Activated B cell treated with CpG ODN at 0.5 μM for 24 hours (primary cell): ENCODE measurements at regions not wholly inside any gene's neighbourhood (a gene's known extent, or its start where the extent isn't known, plus 50 kb on each side); places are given as distances from the start of the nearest gene placed in this dataset.

Experiments
- ATAC-seq: fragments of 200-7000 bp; cut with Tn5 transposase; one replicate; pipeline ENCODE4 v1.10.0; 2021; ENCODE audit warnings: low read depth, mild to moderate bottlenecking, moderate library complexity
- CTCF ChIA-PET: fragments of 350-600 bp; sonication (Branson Sonifier 250); formaldehyde crosslinking; loops from one replicate; lab custom pipeline; 2021; ENCODE audit warnings: antibody characterized with exemption; lab: Charles Lee
- POLR2A ChIA-PET: fragments of 350-600 bp; sonication (Branson Sonifier 250); formaldehyde crosslinking; loops from one replicate; lab custom pipeline; 2021; ENCODE audit warnings: antibody characterized with exemption; lab: Charles Lee
- DNase-seq: peaks from one replicate; pipeline ENCODE4 v3.0.0; 2022
- H3K27ac Mint-ChIP-seq: one replicate; pipeline ENCODE4 v1.8.0; 2020; ENCODE audit warnings: mixed read lengths
- H3K27me3 Mint-ChIP-seq: one replicate; pipeline ENCODE4 v1.8.0; 2021; ENCODE audit warnings: mixed read lengths
- H3K36me3 Mint-ChIP-seq: one replicate; pipeline ENCODE4 v1.8.0; 2021; ENCODE audit warnings: low read depth, mixed read lengths
- H3K4me1 Mint-ChIP-seq: one replicate; pipeline ENCODE4 v1.8.0; 2021; ENCODE audit warnings: mixed read lengths
- H3K4me3 Mint-ChIP-seq: one replicate; pipeline ENCODE4 v1.8.0; 2020; ENCODE audit warnings: mild to moderate bottlenecking, mixed read lengths
- H3K9me3 Mint-ChIP-seq: one replicate; pipeline ENCODE4 v1.8.0; 2020; ENCODE audit warnings: mixed read lengths
- intact Hi-C: fragments of 100-400 bp; cut with micrococcal nuclease; formaldehyde crosslinking; loops from one replicate; pipeline ENCODE4 v1.15.1; 2024
- TF ChIP-seq, protein P1 (sequence below): fragments of 200-600 bp; IDR thresholded peaks from one replicate; pipeline ENCODE4 v1.8.0; 2022; ENCODE audit warnings: antibody characterized with exemption, mild to moderate bottlenecking

DNA sequence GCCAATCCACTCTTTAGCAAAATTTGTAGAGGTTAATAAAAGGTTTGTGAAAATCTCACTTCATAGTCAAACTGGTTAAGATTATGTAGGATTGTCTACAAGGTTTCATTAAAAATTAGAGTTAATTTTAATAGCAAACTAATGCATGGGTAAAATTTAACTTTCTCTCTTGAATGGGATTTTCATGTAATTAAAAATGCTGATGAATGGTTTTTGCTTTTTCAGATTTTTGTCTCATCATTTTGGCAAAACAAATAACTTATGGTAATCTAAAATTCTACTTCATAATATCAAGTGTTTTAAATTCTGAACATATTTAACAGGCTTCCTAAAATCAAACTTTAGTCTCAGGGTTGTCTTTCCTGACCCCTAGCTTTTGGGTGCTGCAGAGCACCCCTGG lies 113.8 kb upstream of the FAM174A start:
- ChIA-PET CTCF (no interaction called here), POLR2A (no interaction called here)
- Mint-ChIP-seq H3K9me3 (peaks cover 13% of the 10 kb centered on the region), H3K4me3 (no peak overlapping the region), H3K27me3 (no peaks in the 10 kb centered on the region), H3K27ac (no peak overlapping the region), H3K4me1 (no peaks in the 10 kb centered on the region), H3K36me3 (peaks cover 3% of the 10 kb centered on the region)
- intact Hi-C loops: no loop called here
- TF ChIP-seq, protein P1, sequence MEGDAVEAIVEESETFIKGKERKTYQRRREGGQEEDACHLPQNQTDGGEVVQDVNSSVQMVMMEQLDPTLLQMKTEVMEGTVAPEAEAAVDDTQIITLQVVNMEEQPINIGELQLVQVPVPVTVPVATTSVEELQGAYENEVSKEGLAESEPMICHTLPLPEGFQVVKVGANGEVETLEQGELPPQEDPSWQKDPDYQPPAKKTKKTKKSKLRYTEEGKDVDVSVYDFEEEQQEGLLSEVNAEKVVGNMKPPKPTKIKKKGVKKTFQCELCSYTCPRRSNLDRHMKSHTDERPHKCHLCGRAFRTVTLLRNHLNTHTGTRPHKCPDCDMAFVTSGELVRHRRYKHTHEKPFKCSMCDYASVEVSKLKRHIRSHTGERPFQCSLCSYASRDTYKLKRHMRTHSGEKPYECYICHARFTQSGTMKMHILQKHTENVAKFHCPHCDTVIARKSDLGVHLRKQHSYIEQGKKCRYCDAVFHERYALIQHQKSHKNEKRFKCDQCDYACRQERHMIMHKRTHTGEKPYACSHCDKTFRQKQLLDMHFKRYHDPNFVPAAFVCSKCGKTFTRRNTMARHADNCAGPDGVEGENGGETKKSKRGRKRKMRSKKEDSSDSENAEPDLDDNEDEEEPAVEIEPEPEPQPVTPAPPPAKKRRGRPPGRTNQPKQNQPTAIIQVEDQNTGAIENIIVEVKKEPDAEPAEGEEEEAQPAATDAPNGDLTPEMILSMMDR: no peak
- ATAC-seq (no peak), DNase-seq (no peak)

GRCh38 chr5:100418231-100418630 lies 116.9 kb upstream of the FAM174A start:
- ChIA-PET POLR2A (no interaction called here), CTCF (no interaction called here)
- Mint-ChIP-seq H3K27me3 (no peaks in the 10 kb centered on the region), H3K36me3 (no peaks in the 10 kb centered on the region), H3K4me3 (no peak overlapping the region), H3K27ac (no peak overlapping the region), H3K9me3 (no peaks in the 10 kb centered on the region), H3K4me1 (no peaks in the 10 kb centered on the region)
- DNase-seq (no peak), ATAC-seq (no peak)
- TF ChIP-seq, protein P1: no peak
- intact Hi-C loops: no loop called here

- ChIA-PET POLR2A (no interaction called here), CTCF (no interaction called here)
- Mint-ChIP-seq H3K27me3 (no peaks in the 10 kb centered on the region), H3K4me3 (no peak overlapping the region), H3K36me3 (no peaks in the 10 kb centered on the region), H3K27ac (no peak overlapping the region), H3K4me1 (no peaks in the 10 kb centered on the region), H3K9me3 (no peaks in the 10 kb centered on the region)
- TF ChIP-seq, protein P1: no peak
- intact Hi-C loops: no loop called here
- DNase-seq: no peak
- ATAC-seq: no peak
Measured at GRCh38 chr5:100409660-100410151, 125.5 kb upstream of the FAM174A start.

- DNase-seq (no peak), ATAC-seq (no peak)
- TF ChIP-seq, protein P1: no peak
- ChIA-PET POLR2A (no interaction called here), CTCF (no interaction called here)
- Mint-ChIP-seq H3K27me3 (no peaks in the 10 kb centered on the region), H3K27ac (no peak overlapping the region), H3K9me3 (no peaks in the 10 kb centered on the region), H3K4me1 (no peaks in the 10 kb centered on the region), H3K4me3 (no peak overlapping the region), H3K36me3 (no peaks in the 10 kb centered on the region)
- intact Hi-C loops: no loop called here
Measured at GRCh38 chr5:100407053-100407452, 128.1 kb upstream of the FAM174A start.

DNA sequence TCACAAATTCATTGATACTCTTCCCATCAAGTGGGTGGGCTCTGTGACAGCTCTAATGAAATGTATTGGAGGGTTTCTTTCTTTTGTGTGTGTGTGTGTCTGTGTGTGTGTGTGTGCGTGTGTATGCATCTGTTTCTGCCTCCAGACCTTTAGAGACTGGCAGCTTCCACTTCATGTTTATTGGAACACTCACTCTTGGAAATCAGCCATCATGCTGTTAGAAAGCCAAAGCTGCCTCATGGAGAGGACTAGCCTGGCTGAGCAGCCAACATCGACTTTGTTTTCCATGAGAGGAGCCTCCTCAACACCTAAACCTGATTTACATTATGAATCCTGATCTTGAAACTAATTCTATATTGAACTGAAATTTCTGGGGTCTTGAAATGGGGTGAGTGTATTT lies 128.5 kb upstream of the FAM174A start:
- no peaks in the 10 kb centered on the region for H3K9me3 Mint-ChIP-seq
- no peak for DNase-seq
- intact Hi-C loops: no loop called here
- ChIA-PET CTCF (no interaction called here), POLR2A (no interaction called here)
- ATAC-seq: no peak
- TF ChIP-seq, protein P1: no peak
- no peaks in the 10 kb centered on the region for H3K27me3 Mint-ChIP-seq
- no peak overlapping the region for H3K4me3 Mint-ChIP-seq
- H3K4me1 Mint-ChIP-seq: no peaks in the 10 kb centered on the region
- no peak overlapping the region for H3K27ac Mint-ChIP-seq
- no peaks in the 10 kb centered on the region for H3K36me3 Mint-ChIP-seq
